SH-SY5Y (cell line): ENCODE measurements at regions not wholly inside any gene's neighbourhood (a gene's known extent, or its start where the extent isn't known, plus 50 kb on each side); places are given as distances from the start of the nearest gene placed in this dataset.

Source experiments
- GATA2 ChIP-seq: IDR thresholded peaks from 2 replicates; pipeline ENCODE4 v1.6.1; 2011; ENCODE audit warnings: mild to moderate bottlenecking, low read depth, low read length
- GATA3 ChIP-seq: IDR thresholded peaks from 2 replicates; pipeline ENCODE4 v1.6.1; 2011; ENCODE audit warnings: low read depth, mild to moderate bottlenecking, low read length, moderate library complexity

DNA sequence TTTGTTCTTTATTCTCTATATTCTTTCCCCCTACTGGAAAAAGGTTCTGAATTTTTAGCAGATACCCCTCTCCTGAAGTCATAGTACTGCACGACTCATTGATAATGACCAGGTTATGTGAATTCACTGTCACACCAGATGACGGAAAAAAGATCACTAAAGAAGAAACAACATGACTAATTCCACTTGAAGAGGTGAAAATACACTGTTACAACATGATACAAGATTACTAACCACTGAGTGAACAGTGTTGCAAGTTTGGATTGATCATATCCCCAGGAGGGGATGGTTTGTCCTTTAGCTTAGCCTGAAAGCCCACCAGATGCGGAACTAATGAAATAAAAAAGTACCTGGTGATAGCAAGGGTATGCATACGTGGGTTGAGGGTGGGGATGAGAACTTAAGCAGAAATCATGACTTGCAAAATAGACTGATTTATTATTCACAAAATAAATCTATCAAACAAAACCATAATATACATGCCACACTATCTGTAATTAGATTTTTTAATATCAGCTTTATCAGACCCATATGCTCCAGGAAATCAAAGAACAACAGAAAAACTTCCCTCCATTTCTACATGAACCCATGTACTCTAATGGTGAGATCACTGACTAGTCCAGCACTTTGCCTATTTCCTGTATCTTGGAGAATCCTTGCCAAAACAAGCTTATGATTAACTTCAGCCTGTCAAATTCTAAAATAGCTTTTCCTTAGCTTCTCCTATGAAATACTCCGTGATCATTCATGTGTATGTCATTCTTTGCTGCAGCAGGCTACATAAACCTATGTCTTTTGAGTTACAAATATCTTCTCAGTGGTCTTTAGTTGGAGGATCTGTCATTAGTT, 257.4 kb upstream of the AGA start:
- TF ChIP-seq GATA2 (no peak), GATA3 (no peak)

DNA sequence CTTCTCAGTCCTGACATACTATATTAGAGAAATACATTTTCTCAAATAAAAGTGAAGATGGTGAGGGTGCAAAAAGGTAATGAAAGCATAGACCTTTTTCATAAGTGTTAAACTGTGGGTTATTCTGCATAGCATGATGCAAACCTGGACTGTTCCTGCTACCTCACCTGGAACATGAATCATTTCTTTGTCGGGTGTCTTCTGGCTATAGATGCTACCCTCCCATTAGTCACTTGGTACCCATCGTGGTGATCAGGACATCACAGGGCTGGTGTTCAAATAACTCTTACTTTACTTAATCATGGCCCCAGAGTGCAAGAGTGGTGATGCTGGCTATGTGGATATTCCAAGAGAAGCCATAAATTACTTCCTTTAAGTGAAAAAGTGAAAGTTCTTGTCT, 264.7 kb upstream of the AGA start:
- TF ChIP-seq GATA2 (no peak), GATA3 (no peak)

DNA sequence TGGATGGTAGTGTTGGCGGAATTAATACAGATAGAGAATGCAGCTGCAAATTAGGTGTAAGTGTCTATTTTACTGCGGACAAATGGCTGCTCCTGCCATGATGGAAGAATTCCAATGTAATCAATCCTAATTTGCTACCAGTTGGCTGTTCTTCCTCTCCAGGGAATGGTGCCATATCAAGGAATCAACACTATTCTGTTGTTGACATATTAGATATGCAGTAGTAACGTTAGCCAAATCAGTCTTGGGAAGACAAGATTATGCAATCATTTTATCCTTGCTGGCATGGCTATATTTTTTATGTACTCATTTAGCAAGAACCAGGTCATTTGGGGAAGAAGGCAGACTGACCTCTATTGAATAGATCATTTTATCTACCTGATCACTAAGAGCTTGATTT, 271.2 kb upstream of the AGA start:
- TF ChIP-seq GATA3 (no peak), GATA2 (no peak)

DNA sequence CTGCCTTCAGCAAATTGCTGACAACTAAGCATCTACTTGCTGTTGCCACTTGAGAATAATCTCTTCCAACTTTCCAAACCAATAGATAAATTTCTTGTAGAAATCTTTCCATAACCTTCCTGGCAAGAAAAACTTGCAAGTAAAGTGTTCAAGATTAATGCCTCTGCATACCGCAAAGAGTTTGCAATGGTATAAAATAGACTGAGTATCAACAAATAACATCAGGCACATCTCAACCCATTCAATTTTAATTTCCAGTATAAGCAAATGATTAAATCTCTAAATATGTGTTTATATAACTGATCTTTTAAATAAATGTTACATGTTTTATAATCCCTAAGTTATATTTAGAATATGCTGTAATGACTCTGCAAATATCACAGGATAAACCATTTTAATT, 275.2 kb upstream of the AGA start:
- TF ChIP-seq GATA2, result no peak
- TF ChIP-seq GATA3, result no peak

DNA sequence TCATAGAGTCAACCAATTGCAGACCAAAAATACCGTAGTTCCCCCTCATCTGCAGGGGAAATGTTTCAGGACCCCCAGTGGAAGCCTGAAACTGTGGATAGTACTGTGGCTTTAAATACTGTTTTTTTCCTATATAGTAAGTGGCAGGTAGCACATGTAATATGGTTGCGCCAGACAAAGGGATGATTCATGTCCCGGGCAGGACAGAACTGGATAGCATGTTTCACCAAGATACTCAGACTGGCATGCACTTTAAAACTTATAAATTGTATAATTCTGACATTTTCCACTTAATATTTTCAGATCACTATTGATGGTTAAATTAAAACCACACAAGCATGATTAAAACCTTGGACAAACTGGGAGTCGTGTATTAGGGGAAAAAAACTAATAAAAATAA, 276.3 kb upstream of the AGA start:
- TF ChIP-seq GATA3 (no peak), GATA2 (no peak)

DNA sequence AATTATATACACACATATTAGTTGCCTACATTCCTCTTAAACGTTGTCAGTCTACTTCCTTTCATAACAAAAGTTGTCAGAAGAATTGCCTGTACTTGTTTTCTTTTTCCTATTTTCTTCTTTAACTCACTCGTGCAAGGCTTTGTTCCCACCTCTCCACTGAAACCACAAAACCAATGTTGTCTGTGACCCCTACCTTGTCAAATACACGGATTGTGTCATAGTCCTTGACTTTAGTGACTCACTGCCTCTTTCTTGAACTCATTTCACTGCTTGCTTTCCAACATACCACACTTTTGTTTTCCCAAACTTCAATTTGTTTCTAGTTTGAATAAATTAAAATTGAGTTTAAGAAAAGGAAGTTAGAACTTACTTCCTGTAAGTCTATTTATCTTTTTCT, 283.9 kb upstream of the AGA start:
- no peak for TF ChIP-seq GATA2
- no peak for TF ChIP-seq GATA3

DNA sequence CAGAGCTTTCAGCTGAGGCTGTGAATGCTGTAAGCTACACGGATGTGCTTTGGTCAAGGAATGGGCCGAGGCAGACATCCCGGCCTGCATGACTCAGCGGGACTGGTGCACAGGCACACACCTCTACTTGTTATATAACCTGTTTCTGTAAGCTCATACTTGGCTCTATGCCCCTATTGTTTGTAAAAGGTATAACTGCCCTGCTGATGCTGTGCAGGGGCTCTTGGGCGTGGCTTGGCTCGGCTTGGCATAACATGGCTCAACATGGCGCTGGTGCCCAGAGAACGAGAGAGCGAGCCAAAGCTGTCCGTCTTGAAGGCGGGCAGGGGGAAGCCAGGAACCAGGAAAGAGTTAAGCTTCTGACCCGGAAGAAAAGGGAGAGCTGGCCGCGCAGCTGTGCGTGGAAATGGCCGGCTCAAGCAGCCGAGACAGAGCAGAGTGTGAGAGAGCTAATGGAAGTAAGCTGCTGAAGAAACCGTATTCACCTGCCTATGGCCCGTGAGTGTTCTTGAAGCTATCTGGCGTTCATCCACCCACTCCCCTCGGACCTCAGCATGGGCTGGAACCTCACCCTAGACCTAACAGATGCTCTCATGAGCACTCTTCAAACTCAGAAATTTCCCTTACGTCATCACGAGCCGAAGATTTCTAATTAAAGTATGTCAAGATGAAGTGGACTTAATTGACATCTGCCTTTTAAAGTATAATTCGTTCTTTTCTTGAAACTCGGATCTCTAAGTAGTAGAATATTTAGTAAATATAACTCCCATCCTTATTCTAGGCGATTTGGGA, 286.3 kb upstream of the AGA start:
- TF ChIP-seq GATA3 (no peak), GATA2 (no peak)

DNA sequence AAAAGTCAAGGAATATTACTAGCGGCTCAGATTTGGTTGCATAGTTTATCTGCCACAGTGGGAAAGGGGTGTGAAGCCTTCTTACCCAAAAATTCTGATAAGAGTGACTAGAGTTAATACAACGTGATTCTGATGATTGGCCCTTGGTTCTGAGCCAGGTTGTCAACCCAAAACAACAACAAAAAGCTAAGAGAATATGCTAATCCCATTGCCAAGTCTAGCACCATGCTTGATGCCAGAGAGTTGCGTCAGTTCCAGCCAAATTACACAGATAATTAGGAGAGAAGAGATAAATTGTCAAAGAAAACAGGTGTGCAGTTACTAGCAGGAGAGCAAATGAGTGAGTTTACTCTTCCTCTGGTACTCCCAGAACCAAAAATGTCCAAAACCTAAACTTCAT, 287.4 kb upstream of the AGA start:
- TF ChIP-seq GATA2, result no peak
- no peak for TF ChIP-seq GATA3

DNA sequence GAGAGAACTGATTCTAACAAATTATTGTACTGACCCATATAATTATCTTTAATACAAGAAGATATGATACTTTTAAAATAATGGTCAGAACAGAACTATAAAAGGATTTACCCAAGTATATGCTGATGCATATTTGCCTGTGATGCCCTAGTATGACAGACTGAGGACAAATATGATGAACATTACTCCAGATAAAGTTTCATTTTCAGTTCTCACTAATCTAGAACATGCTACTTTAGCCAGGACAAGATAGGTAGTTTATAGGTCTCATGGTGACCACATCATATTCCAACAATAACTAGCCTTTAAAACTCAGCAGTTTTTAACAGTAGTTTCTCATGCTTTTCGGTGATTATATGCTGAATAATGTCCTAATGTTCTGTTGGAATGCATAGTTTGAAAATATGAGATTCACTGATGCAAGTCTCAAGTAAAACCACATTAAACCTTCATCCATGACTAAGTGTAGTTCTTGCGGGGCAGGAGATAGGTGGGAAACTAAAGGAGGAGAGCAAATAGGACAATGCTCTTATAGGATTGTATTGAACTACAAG, 295.2 kb upstream of the AGA start:
- TF ChIP-seq GATA2 (no peak), GATA3 (no peak)

DNA sequence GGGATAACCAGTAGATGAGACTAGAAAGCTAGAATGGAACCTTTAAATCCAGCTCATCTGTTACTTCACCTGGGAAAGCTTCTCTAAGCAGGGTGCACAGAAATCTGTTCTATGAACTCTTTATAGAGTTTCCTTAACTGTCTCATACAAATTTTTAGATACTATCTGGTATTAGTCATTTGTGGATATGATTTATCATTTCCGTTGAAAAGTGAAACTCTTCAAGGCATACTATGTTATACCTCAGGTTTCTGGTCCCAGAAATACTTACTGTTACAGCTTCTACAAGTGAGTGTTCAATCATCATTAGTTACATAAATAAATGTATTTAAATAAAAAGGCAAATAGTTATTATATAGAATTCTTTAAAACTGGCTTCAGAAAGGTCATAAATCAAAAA, 298.3 kb upstream of the AGA start:
- TF ChIP-seq GATA2, result no peak
- TF ChIP-seq GATA3, result no peak

DNA sequence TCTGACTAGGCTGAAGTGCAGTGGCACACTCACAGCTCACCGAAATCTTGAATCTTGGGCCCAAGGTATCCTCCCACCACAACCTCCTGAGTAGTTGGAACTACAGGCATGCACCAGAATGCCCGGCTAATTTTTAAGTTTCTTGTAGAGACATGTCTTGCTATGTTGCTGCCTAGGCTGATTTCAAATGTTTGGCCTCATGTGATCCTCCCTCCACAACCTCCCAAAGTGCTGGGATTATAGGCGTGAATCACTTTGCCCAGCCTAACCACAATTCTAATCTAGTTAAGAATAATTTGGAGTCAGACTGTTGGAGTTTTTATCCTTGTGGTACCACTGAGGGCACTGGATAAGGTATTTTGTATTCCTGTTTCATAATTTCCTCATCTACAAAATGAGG, 317.5 kb upstream of the AGA start:
- TF ChIP-seq GATA2 (no peak), GATA3 (no peak)

DNA sequence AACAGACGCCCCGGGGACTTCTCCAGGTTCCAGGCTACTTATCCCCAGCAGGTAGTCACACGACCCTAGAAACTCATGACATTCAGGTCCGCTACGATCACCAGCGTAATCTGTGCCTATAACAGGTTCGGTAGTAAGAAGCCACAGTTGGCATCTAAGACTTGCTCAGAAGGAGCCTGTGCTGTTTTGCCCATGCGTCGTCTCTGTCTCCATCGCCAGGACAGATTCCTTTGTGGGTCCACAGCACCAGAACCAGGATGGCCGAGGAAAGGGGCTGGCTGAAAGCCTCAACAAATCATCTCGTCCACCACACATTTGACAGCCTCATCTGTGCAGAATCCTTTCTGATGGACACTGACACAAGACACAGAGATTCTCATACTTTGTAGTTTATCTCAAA, 319.5 kb upstream of the AGA start:
- no peak for TF ChIP-seq GATA2

DNA sequence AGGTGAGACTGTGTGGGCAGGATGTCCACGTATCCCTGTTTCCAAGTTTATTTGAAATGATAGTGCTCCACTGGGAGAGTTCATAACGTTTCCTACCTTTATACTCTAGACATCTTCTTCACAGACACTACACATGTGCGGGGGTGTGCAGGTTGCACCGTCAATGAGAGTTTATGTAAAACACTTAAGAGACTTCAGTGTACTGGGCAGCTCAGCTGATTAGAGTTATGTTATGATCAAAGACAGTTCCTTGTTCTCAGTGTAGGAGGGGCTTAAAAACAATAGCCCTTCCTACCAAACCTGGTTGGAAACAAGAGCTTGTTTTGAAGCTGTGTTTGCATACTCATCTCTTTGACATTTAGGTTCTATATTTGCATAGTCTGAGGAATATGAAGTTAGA, 326.9 kb upstream of the AGA start:
- TF ChIP-seq GATA2, result no peak
- TF ChIP-seq GATA3, result no peak

DNA sequence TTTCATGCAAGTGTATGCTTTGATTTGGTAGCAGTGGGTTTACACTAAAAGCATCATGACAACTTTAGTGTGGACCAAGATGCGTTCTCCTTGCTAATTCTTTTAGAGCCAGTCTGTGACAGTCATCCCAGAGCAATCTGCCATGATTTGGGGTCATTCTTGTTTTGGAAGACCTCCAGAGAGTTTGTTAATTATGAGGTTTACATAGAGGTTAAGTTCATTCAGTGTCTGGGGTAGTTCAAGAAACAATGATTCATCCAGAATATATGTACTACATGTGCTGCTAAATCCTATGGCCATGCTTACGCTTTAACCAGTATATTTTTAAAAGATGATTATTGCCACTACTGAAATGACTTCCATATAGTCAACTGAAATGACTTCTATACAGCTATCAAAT, 328.5 kb upstream of the AGA start:
- TF ChIP-seq GATA3, result no peak
- no peak for TF ChIP-seq GATA2

DNA sequence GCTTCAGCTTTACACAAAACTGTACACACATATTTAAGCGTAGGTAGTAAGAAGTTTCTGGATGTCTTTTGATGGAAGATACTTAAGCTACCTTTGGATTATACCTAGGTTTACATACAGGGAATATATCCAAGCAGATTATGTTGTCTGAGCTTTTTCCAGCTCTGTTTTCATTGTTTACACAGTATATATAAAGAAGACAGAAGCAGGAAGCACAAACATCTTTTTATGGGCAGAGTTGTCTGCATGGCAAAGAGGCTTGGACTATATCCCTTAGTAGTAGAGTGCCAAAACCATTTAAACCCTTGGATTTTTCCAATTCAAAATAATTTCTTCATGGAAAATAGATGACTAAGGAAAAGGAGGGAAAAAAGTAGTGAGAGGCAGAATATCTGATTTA, 329.4 kb upstream of the AGA start:
- TF ChIP-seq GATA3 (no peak), GATA2 (no peak)
